HG03175 (cell line): ENCODE measurements at regions not wholly inside any gene's neighbourhood (a gene's known extent, or its start where the extent isn't known, plus 50 kb on each side); places are given as distances from the start of the nearest gene placed in this dataset.

Experiments
- ATAC-seq: cut with Tn5 transposase; IDR thresholded peaks from one replicate; pipeline ENCODE4 v1.9.1; 2021; ENCODE audit warnings: mild to moderate bottlenecking, moderate library complexity; ENCODE audit not compliant: unreplicated experiment

- ATAC-seq, result no peak
These were observed 304.0 kb downstream of the RRAGC start for GRCh38 chr1:38555594-38555993.

- no peak for ATAC-seq
These were observed 304.4 kb downstream of the RRAGC start for GRCh38 chr1:38555130-38555529.

GRCh38 chr1:38551318-38552307 is 308.0 kb downstream of the RRAGC start:
- ATAC-seq, result no peak

- ATAC-seq, result no peak
These were observed 310.4 kb downstream of the RRAGC start for GRCh38 chr1:38549191-38549590.

GRCh38 chr1:38547321-38547720 is 312.3 kb downstream of the RRAGC start:
- ATAC-seq, result no peak

GRCh38 chr1:38546636-38547035 is 312.9 kb downstream of the RRAGC start:
- ATAC-seq, result no peak

GRCh38 chr1:38541223-38541622 is 318.3 kb downstream of the RRAGC start:
- ATAC-seq, result no peak

- ATAC-seq, result no peak
These were observed 319.6 kb downstream of the RRAGC start for GRCh38 chr1:38539931-38540330.

- ATAC-seq, result no peak
These were observed 320.7 kb downstream of the RRAGC start for GRCh38 chr1:38538834-38539233.

- ATAC-seq, result no peak
These were observed 323.5 kb downstream of the RRAGC start for GRCh38 chr1:38536089-38536488.

GRCh38 chr1:38534473-38534823 is 325.1 kb downstream of the RRAGC start:
- ATAC-seq, result no peak

- no peak for ATAC-seq
These were observed 325.6 kb downstream of the RRAGC start for GRCh38 chr1:38533772-38534472.

- no peak for ATAC-seq
These were observed 328.6 kb downstream of the RRAGC start for GRCh38 chr1:38530957-38531356.

- ATAC-seq, result no peak
These were observed 329.6 kb downstream of the RRAGC start for GRCh38 chr1:38529946-38530345.

- no peak for ATAC-seq
These were observed 330.2 kb downstream of the RRAGC start for GRCh38 chr1:38529391-38529790.

GRCh38 chr1:38528623-38529022 is 330.9 kb downstream of the RRAGC start:
- ATAC-seq, result no peak

- peak; percentile 96 for ATAC-seq
These were observed 332.1 kb downstream of the RRAGC start for GRCh38 chr1:38527373-38527966.

GRCh38 chr1:38526046-38526445 is 333.5 kb downstream of the RRAGC start:
- no peak for ATAC-seq

- no peak for ATAC-seq
These were observed 334.1 kb downstream of the RRAGC start for GRCh38 chr1:38525343-38526043.

GRCh38 chr1:38524025-38524641 is 335.4 kb downstream of the RRAGC start:
- no peak for ATAC-seq

GRCh38 chr1:38523568-38523939 is 336.0 kb downstream of the RRAGC start:
- ATAC-seq, result no peak
